ENCODE measurements at regions not wholly inside any gene's neighbourhood (a gene's known extent, or its start where the extent isn't known, plus 50 kb on each side); places are given as distances from the start of the nearest gene placed in this dataset.

GRCh38 chr3:117139681-117140080 is 430.1 kb downstream of the TUSC7 start:
- Histone ChIP-seq H3K36me3 (replicated peaks in 1 of 2; ENCODE audit: control insufficient read depth in 1 of 2, insufficient read depth in 2 of 2, low read length in 1 of 2) (no peaks in the 10 kb centered on the region), H3K27ac (ENCODE audit: low read depth in 2 of 2, low read length in 1 of 2) (no peak overlapping the region), H4K20me1 (ENCODE audit: insufficient read depth) (no peaks in the 10 kb centered on the region), H3K4me3 (ENCODE audit: low read depth in 2 of 2, low read length in 1 of 2) (no peak overlapping the region), H3K9ac (no peak overlapping the region), H3K79me2 (ENCODE audit: insufficient read depth) (no peaks in the 10 kb centered on the region), H3F3A (replicated peaks; ENCODE audit: insufficient read depth) (no peaks in the 10 kb centered on the region), H3K9me2 (no peaks in the 10 kb centered on the region), H3K9me3 (no peaks in the 10 kb centered on the region), H2AFZ (ENCODE audit: low read depth) (no peak overlapping the region), H3K27me3 (ENCODE audit: insufficient read depth) (no peaks in the 10 kb centered on the region), H3K4me2 (no peak overlapping the region), H3K4me1 (ENCODE audit: control insufficient read depth in 1 of 2, insufficient read depth in 2 of 2, low read depth in 1 of 2, low read length in 1 of 2) (peaks cover 0 to 5% of the 10 kb centered on the region in 2 experiments; a peak in 2 of 4 replicates)
- POLR2A ChIA-PET = no interaction called here
- TF ChIP-seq YY1 (IDR thresholded peaks at IDR 0.05; ENCODE audit: low read depth) (no peak), FOSL2 (IDR thresholded peaks at IDR 0.05; ENCODE audit: borderline replicate concordance, low read depth) (no peak), USF1 (IDR thresholded peaks at IDR 0.05; ENCODE audit: borderline replicate concordance, low read depth) (no peak), FOXM1 (IDR thresholded peaks at IDR 0.05; ENCODE audit: low read depth) (no peak), EZH2phosphoT487 (IDR thresholded peaks at IDR 0.05; ENCODE audit: borderline replicate concordance, low read depth) (no peak)
- 88% methylated on average over 2 of the region's 2 CpGs for WGBS (ENCODE audit: low lambda C conversion rate)
- CTCF ChIA-PET = no interaction called here
- DNase-seq = no peak

DNA sequence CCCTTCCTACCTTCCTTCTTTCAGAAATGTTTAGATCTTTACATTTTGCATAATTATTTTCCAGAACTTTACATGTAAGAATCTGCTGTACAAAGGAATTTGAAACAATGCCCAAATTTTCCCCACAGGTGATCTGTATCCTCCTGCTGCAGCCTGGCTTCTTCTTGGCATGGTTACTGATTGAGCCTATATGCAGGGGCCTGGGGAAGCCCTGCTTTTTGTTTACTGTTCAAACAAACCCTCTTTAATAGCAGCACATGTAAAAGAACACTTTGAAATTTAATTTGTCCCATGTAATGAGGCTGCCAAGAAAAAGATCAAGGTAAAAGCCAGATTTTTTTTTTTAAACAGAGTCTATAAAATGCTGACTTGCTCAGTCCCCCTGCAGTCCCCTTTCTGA is 432.2 kb downstream of the TUSC7 start:
- Histone ChIP-seq H3K36me3 (replicated peaks in 1 of 2; ENCODE audit: control insufficient read depth in 1 of 2, insufficient read depth in 2 of 2, low read length in 1 of 2) (no peaks in the 10 kb centered on the region), H3K79me2 (ENCODE audit: insufficient read depth) (no peaks in the 10 kb centered on the region), H3K9me2 (no peaks in the 10 kb centered on the region), H3K4me2 (no peak overlapping the region), H3F3A (replicated peaks; ENCODE audit: insufficient read depth) (no peaks in the 10 kb centered on the region), H3K27ac (ENCODE audit: low read depth in 2 of 2, low read length in 1 of 2) (no peak overlapping the region), H3K27me3 (ENCODE audit: insufficient read depth) (no peaks in the 10 kb centered on the region), H3K4me3 (ENCODE audit: low read depth in 2 of 2, low read length in 1 of 2) (no peak overlapping the region), H3K9me3 (no peaks in the 10 kb centered on the region), H4K20me1 (ENCODE audit: insufficient read depth) (no peaks in the 10 kb centered on the region), H2AFZ (ENCODE audit: low read depth) (no peak overlapping the region), H3K9ac (no peak overlapping the region), H3K4me1 (ENCODE audit: control insufficient read depth in 1 of 2, insufficient read depth in 2 of 2, low read depth in 1 of 2, low read length in 1 of 2) (peaks cover 0 to 9% of the 10 kb centered on the region in 2 experiments; a peak in 2 of 4 replicates)
- no peak for DNase-seq
- ChIA-PET CTCF (no interaction called here), POLR2A (no interaction called here)
- TF ChIP-seq MXI1 (IDR thresholded peaks at IDR 0.05; ENCODE audit: low read depth, low read length) = no peak
- TF ChIP-seq YY1 (IDR thresholded peaks at IDR 0.05; ENCODE audit: low read depth) = no peak
- no peak for TF ChIP-seq TCF12 (IDR thresholded peaks at IDR 0.05)
- TF ChIP-seq FOXJ3 (CRISPR knock-in tag; IDR thresholded peaks at IDR 0.05) = no peak
- no peak for TF ChIP-seq USF2 (IDR thresholded peaks at IDR 0.05; ENCODE audit: borderline replicate concordance, low read depth, low read length)
- no peak for TF ChIP-seq RFX5 (IDR thresholded peaks at IDR 0.05; ENCODE audit: low read length)

GRCh38 chr3:117144853-117145252 is 435.3 kb downstream of the TUSC7 start:
- no peak overlapping the region for H3K4me2 ChIP-seq
- no peak for DNase-seq
- H3K4me3 ChIP-seq (ENCODE audit: low read depth in 2 of 2, low read length in 1 of 2) = no peak overlapping the region
- no peaks in the 10 kb centered on the region for H3K27me3 ChIP-seq (ENCODE audit: insufficient read depth)
- WGBS (ENCODE audit: low lambda C conversion rate) = 80% methylated on average over 5 of the region's 5 CpGs
- no peaks in the 10 kb centered on the region for H3K79me2 ChIP-seq (ENCODE audit: insufficient read depth)
- no peaks in the 10 kb centered on the region for H3K9me2 ChIP-seq
- CTCF ChIA-PET = interaction anchor here (0.8 kb wide), 1 partner anchor 9 kb away, joined by 3 read pairs; no protein-coding TSS in a partner anchor
- no peak overlapping the region for H3K9ac ChIP-seq
- TF ChIP-seq NRF1 (IDR thresholded peaks at IDR 0.05; ENCODE audit: low read depth, low read length) (no peak), MEF2A (IDR thresholded peaks at IDR 0.05; ENCODE audit: borderline replicate concordance, low read depth) (no peak), CHD2 (IDR thresholded peaks at IDR 0.05; ENCODE audit: low read length, partially characterized antibody) (no peak), RAD21 (IDR thresholded peaks at IDR 0.05; ENCODE audit: low read length) (no peak), EZH2phosphoT487 (IDR thresholded peaks at IDR 0.05; ENCODE audit: borderline replicate concordance, low read depth) (no peak), MAX (IDR thresholded peaks at IDR 0.05; ENCODE audit: low read depth) (no peak)
- TF ChIP-seq, protein P1, sequence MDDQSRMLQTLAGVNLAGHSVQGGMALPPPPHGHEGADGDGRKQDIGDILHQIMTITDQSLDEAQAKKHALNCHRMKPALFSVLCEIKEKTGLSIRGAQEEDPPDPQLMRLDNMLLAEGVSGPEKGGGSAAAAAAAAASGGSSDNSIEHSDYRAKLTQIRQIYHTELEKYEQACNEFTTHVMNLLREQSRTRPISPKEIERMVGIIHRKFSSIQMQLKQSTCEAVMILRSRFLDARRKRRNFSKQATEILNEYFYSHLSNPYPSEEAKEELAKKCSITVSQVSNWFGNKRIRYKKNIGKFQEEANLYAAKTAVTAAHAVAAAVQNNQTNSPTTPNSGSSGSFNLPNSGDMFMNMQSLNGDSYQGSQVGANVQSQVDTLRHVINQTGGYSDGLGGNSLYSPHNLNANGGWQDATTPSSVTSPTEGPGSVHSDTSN (IDR thresholded peaks at IDR 0.05) = no peak
- H3K36me3 ChIP-seq (replicated peaks in 1 of 2; ENCODE audit: control insufficient read depth in 1 of 2, insufficient read depth in 2 of 2, low read length in 1 of 2) = no peaks in the 10 kb centered on the region
- H3K27ac ChIP-seq (ENCODE audit: low read depth in 2 of 2, low read length in 1 of 2) = no peak overlapping the region
- no peaks in the 10 kb centered on the region for H3K9me3 ChIP-seq
- H3F3A ChIP-seq (replicated peaks; ENCODE audit: insufficient read depth) = no peaks in the 10 kb centered on the region
- POLR2A ChIA-PET = no interaction called here
- peaks cover 0 to 9% of the 10 kb centered on the region in 2 experiments; a peak in 2 of 4 replicates for H3K4me1 ChIP-seq (ENCODE audit: control insufficient read depth in 1 of 2, insufficient read depth in 2 of 2, low read depth in 1 of 2, low read length in 1 of 2)
- no peak overlapping the region for H2AFZ ChIP-seq (ENCODE audit: low read depth)
- no peaks in the 10 kb centered on the region for H4K20me1 ChIP-seq (ENCODE audit: insufficient read depth)
